HepG2 (cell line): ENCODE measurements at regions not wholly inside any gene's neighbourhood (a gene's known extent, or its start where the extent isn't known, plus 50 kb on each side); places are given as distances from the start of the nearest gene placed in this dataset.

Source experiments
- ATF3 ChIP-seq: sonication (generic); formaldehyde crosslinking; IDR thresholded peaks from 2 replicates; pipeline ENCODE4 v1.4.0; 2020; ENCODE audit warnings: missing genetic modification reagents
- PHF8 ChIP-seq: sonication (generic); formaldehyde crosslinking; IDR thresholded peaks from 2 replicates; pipeline ENCODE4 v1.5.0; 2020; ENCODE audit warnings: missing genetic modification reagents
- ZNF343 ChIP-seq: sonication (generic); formaldehyde crosslinking; IDR thresholded peaks from 2 replicates; pipeline ENCODE4 v1.4.0; 2020; ENCODE audit warnings: mild to moderate bottlenecking, missing genetic modification reagents
- ZNF572 ChIP-seq: sonication (generic); formaldehyde crosslinking; IDR thresholded peaks from 2 replicates; pipeline ENCODE4 v1.5.1; 2020; ENCODE audit warnings: mild to moderate bottlenecking, missing genetic modification reagents

DNA sequence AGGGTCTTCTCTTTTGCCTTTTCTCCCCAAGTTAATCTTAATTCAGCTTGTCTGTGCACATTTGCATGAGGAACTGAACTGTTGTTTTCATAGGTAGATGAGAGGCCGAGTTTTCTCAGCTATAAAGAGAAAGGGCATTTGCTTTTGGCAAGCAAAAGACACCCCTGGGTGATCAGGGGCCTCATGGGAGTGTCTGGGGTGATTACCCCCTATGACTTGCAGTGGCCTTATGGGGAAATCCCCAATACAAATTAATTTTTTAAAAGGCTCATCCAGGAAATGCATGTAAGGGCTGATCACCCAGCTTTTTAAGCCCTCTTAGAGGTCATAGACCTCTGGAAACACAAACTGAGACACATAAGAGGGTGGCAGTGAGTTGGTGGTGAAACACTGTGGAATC, 56.4 kb upstream of the HMX1 start:
- TF ChIP-seq ZNF343 (CRISPR knock-in tag), result no peak
- no peak for TF ChIP-seq PHF8 (CRISPR knock-in tag)
- no peak for TF ChIP-seq ATF3 (CRISPR knock-in tag)
- no peak for TF ChIP-seq ZNF572
